H1 (cell line): ENCODE measurements at regions not wholly inside any gene's neighbourhood (a gene's known extent, or its start where the extent isn't known, plus 50 kb on each side); places are given as distances from the start of the nearest gene placed in this dataset.

ENCODE experiments used
- CBX8 ChIP-seq: fragments of 300-800, 300-1000 bp; sonication (generic); IDR thresholded peaks from 2 replicates; pipeline ENCODE4 v1.7.1; 2016; ENCODE audit warnings: low read depth, low read length, borderline replicate concordance
- CHD7 ChIP-seq: fragments of 300-600 bp; sonication (generic); IDR thresholded peaks from 2 replicates; pipeline ENCODE4 v1.7.1; 2012; ENCODE audit warnings: low read length, moderate library complexity, mild to moderate bottlenecking, inconsistent platforms; ENCODE audit not compliant: insufficient replicate concordance
- CTCF ChIP-seq, 3 experiments: IDR thresholded peaks; 1 replicate in 2 of 3; 2 replicates in 1 of 3; pipeline versions ENCODE4 v1.5.1 to v1.6.1; 2011; ENCODE audit warnings: low read length in 3 of 3, mild to moderate bottlenecking in 3 of 3, inconsistent platforms in 2 of 3, low read depth in 1 of 3, moderate library complexity in 1 of 3; ENCODE audit not compliant: insufficient read depth in 1 of 3; ENCODE audit errors: control extremely low read depth in 1 of 3
- E2F6 ChIP-seq: IDR thresholded peaks from 2 replicates; pipeline ENCODE4 v1.6.1; 2012; ENCODE audit warnings: inconsistent platforms
- NRF1 ChIP-seq: IDR thresholded peaks from 2 replicates; pipeline ENCODE4 v1.6.1; 2011; ENCODE audit warnings: mild to moderate bottlenecking, low read depth, low read length, improper control_type of control experiment
- POLR2A ChIP-seq, 2 experiments: IDR thresholded peaks; 1 replicate in 1 of 2; 2 replicates in 1 of 2; pipeline ENCODE4 v1.6.1; 2011; ENCODE audit warnings: low read depth in 2 of 2, low read length in 2 of 2, mild to moderate bottlenecking in 2 of 2; ENCODE audit errors: control extremely low read depth in 1 of 2
- POLR2AphosphoS5 ChIP-seq: IDR thresholded peaks from 2 replicates; pipeline ENCODE4 v1.6.1; 2011; ENCODE audit warnings: low read depth, low read length
- RXRA ChIP-seq: IDR thresholded peaks from 2 replicates; pipeline ENCODE4 v1.6.1; 2011; ENCODE audit warnings: low read depth, mild to moderate bottlenecking, low read length, moderate library complexity; ENCODE audit not compliant: insufficient read depth
- SIN3A ChIP-seq, 2 experiments: IDR thresholded peaks in 1 of 2; conservative IDR thresholded peaks in 1 of 2; 2 replicates each; pipeline ENCODE4 v1.6.1; 2011 to 2012; ENCODE audit warnings: low read length in 2 of 2, improper control_type of control experiment in 1 of 2, low read depth in 1 of 2, mild to moderate bottlenecking in 1 of 2
- SP1 ChIP-seq: IDR thresholded peaks from 2 replicates; pipeline ENCODE4 v1.6.1; 2011; ENCODE audit warnings: low read depth, low read length
- SRF ChIP-seq: IDR thresholded peaks from 2 replicates; pipeline ENCODE4 v1.6.1; 2011; ENCODE audit warnings: mild to moderate bottlenecking, low read depth, low read length, moderate library complexity
- SUZ12 ChIP-seq: fragments of 200-600 bp; sonication (generic); IDR thresholded peaks from 2 replicates; pipeline ENCODE4 v1.6.1; 2012; ENCODE audit warnings: mild to moderate bottlenecking, inconsistent platforms, low read length, moderate library complexity, mixed read lengths
- TEAD4 ChIP-seq: IDR thresholded peaks from 2 replicates; pipeline ENCODE4 v1.6.1; 2012; ENCODE audit warnings: low read depth, low read length, inconsistent platforms, mixed read lengths

GRCh38 chr15:72920551-72920950 is 131.7 kb upstream of the NEO1 start:
- TF ChIP-seq CTCF (IDR thresholded peaks at IDR 0.05; ENCODE audit: control extremely low read depth in 1 of 3, insufficient read depth in 1 of 3, low read depth in 1 of 3, low read length in 3 of 3) (no peak), SP1 (no peak), CHD7 (no peak), SUZ12 (no peak), POLR2A (IDR thresholded peaks at IDR 0.05; ENCODE audit: control extremely low read depth in 1 of 2, low read depth in 2 of 2, low read length in 2 of 2) (no peak), SRF (no peak), RXRA (no peak), POLR2AphosphoS5 (no peak), TEAD4 (no peak), E2F6 (no peak), CBX8 (no peak), NRF1 (no peak), SIN3A (conservative IDR thresholded peaks at IDR 0.05 in 1 of 2, IDR thresholded peaks at IDR 0.05 in 1 of 2; ENCODE audit: low read depth in 1 of 2, low read length in 2 of 2) (no peak)
